Neural crest cell (in vitro differentiated cells): ENCODE measurements at regions not wholly inside any gene's neighbourhood (a gene's known extent, or its start where the extent isn't known, plus 50 kb on each side); places are given as distances from the start of the nearest gene placed in this dataset.
A peak's percentile ranks its signal among the peaks of the same experiment; 100 is the strongest.
"Not testable (repeated sequence)": the region's sequence is repeated elsewhere in the genome, so short reads cannot be mapped to it uniquely, and the experiment has no call there.

Experiments used
- DNase-seq: peaks from one replicate; pipeline ENCODE4 v3.0.0; 2021; ENCODE audit warnings: low read depth, mixed read lengths, low spot score
- H3K27ac Mint-ChIP-seq: one replicate; pipeline ENCODE4 v1.8.0; 2021; ENCODE audit warnings: mild to moderate bottlenecking, mixed read lengths; ENCODE audit not compliant: unreplicated experiment
- H3K27me3 Mint-ChIP-seq: 2 replicates; pipeline ENCODE4 v1.8.0; 2021; ENCODE audit warnings: low read depth, mild to moderate bottlenecking, mixed read lengths
- H3K36me3 Mint-ChIP-seq: 2 replicates; pipeline ENCODE4 v1.8.0; 2021; ENCODE audit warnings: low read depth, mild to moderate bottlenecking, mixed read lengths
- H3K4me1 Mint-ChIP-seq: 2 replicates; pipeline ENCODE4 v1.8.0; 2021; ENCODE audit warnings: mixed read lengths
- H3K4me3 Mint-ChIP-seq: one replicate; pipeline ENCODE4 v1.8.0; 2021; ENCODE audit warnings: mild to moderate bottlenecking, mixed read lengths
- H3K9me3 Mint-ChIP-seq: 2 replicates; pipeline ENCODE4 v1.8.0; 2021; ENCODE audit warnings: mixed read lengths
- CTCF ChIP-seq: fragments of 200-600 bp; sonication (generic); conservative IDR thresholded peaks from 2 replicates; pipeline ENCODE4 v1.5.0; 2021; ENCODE audit warnings: antibody characterized with exemption, mild to moderate bottlenecking

DNA sequence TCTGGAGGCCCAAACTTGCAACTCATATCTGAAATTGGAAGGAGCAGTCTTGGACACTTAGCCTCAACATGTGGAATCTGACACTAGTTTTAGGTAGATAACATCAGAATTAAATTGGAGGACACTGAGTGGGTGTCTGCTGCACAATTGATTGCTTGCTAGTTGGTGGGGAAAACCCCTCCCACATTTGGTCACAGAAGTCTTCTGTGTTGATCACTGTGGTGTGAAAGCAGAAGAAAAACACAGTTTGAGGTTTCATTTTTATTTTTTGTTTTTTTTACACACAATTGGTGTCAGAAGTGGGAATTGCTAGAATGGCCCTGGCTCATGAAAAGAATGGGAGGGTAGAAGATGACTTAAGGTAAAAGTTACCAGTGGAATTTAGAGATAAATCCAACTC is 78.0 kb upstream of the CD163 start:
- Mint-ChIP-seq H3K36me3 (no peaks in the 10 kb centered on the region), H3K9me3 (peaks cover 9% of the 10 kb centered on the region), H3K27ac (no peak overlapping the region), H3K4me1 (no peaks in the 10 kb centered on the region), H3K27me3 (peaks cover 14% of the 10 kb centered on the region), H3K4me3 (no peak overlapping the region)
- no peak for DNase-seq
- no peak for TF ChIP-seq CTCF

- Mint-ChIP-seq H3K27ac (no peak overlapping the region), H3K4me3 (no peak overlapping the region)
These were observed 77.5 kb upstream of the CD163 start for GRCh38 chr12:7581046-7581445.

DNA sequence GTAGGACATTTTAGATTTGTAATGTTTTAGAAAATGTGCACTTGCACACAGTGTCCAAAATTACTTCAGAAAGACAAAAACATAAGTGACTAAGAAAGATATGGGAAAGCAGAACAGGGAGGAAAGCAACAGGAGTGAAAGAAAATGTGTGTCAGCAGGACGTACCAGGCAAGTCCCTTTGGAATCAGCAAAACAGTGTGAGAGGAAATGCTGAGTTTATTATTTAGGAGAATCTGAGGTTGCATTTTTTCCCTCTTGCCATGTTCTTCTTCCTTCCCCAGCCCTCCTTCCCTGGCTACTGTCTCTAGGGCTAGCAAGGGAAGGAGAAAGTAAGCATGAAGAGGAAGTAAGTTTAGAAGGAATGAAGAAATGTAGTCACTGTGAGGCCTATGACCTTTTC is 67.7 kb upstream of the CD163 start:
- no peaks in the 10 kb centered on the region for H3K4me1 Mint-ChIP-seq
- TF ChIP-seq CTCF, result no peak
- H3K9me3 Mint-ChIP-seq, result peaks cover 5% of the 10 kb centered on the region
- H3K27ac Mint-ChIP-seq, result no peak overlapping the region
- no peak for DNase-seq
- no peak overlapping the region for H3K4me3 Mint-ChIP-seq
- H3K27me3 Mint-ChIP-seq, result peaks cover 18% of the 10 kb centered on the region
- H3K36me3 Mint-ChIP-seq, result no peaks in the 10 kb centered on the region

More at GRCh38 chr12:7581046-7581445, 77.5 kb upstream of the CD163 start:
- Mint-ChIP-seq H3K9me3 (peaks cover 9% of the 10 kb centered on the region), H3K27me3 (peaks cover 8% of the 10 kb centered on the region), H3K36me3 (no peaks in the 10 kb centered on the region), H3K4me1 (no peaks in the 10 kb centered on the region)
- no peak for TF ChIP-seq CTCF
- no peak for DNase-seq

DNA sequence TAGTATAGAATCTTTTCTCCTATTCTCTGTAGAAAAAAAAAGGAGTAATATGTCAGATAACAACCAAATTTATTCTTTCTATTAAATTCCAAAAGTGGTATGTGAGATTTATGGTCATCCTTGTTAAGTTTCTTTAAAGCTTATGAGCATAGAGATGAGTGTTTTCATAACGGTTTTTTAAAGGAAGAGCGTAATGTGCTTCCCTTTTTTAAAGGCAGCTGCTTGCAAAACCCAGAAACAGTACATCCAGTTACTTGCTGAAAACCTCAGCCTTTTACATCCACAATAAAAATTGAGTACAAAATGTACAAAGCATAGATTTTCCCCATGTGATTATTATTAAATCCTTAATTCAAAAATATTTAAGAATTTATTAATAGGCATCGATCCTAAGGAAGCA is 53.6 kb upstream of the CD163 start:
- no peak for DNase-seq
- Mint-ChIP-seq H3K9me3 (no peaks in the 10 kb centered on the region), H3K27me3 (peaks cover 3% of the 10 kb centered on the region), H3K27ac (no peak overlapping the region), H3K36me3 (no peaks in the 10 kb centered on the region), H3K4me1 (peaks cover 6% of the 10 kb centered on the region), H3K4me3 (no peak overlapping the region)
- TF ChIP-seq CTCF, result no peak

GRCh38 chr12:7555752-7556151 is 52.2 kb upstream of the CD163 start:
- peaks cover 3% of the 10 kb centered on the region for H3K9me3 Mint-ChIP-seq
- no peak for DNase-seq
- H3K27ac Mint-ChIP-seq, result peak overlapping the region; percentile 88
- H3K27me3 Mint-ChIP-seq, result peaks cover 3% of the 10 kb centered on the region
- peaks cover 6% of the 10 kb centered on the region for H3K4me1 Mint-ChIP-seq
- no peak for TF ChIP-seq CTCF
- H3K36me3 Mint-ChIP-seq, result peaks cover 3% of the 10 kb centered on the region
- no peak overlapping the region for H3K4me3 Mint-ChIP-seq

DNA sequence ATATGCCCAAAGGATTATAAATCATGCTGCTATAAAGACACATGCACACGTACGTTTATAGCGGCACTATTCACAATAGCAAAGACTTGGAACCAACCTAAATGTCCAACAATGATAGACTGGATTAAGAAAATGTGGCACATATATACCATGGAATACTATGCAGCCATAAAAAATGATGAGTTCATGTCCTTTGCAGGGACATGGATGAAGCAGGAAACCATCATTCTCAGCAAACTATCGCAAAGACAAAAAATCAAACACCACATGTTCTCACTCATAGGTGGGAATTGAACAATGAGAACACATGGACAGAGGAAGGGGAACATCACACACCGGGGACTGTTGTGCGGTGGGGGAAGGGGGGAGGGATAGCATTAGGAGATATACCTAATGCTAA is 51.3 kb upstream of the CD163 start:
- not testable (repeated sequence) for H3K4me1 Mint-ChIP-seq, H3K36me3 Mint-ChIP-seq, DNase-seq, H3K4me3 Mint-ChIP-seq, H3K27ac Mint-ChIP-seq, H3K9me3 Mint-ChIP-seq, H3K27me3 Mint-ChIP-seq
